A673 (cell line): ENCODE measurements at regions not wholly inside any gene's neighbourhood (a gene's known extent, or its start where the extent isn't known, plus 50 kb on each side); places are given as distances from the start of the nearest gene placed in this dataset.
"Not testable (repeated sequence)": the region's sequence is repeated elsewhere in the genome, so short reads cannot be mapped to it uniquely, and the experiment has no call there.

Experiments
- CTCF ChIP-seq: fragments of 300-800, 200-600 bp; sonication (generic); conservative IDR thresholded peaks from 2 replicates; pipeline ENCODE4 v1.5.1; 2017; ENCODE audit warnings: low read depth, mild to moderate bottlenecking, antibody characterized with exemption, low read length, moderate library complexity, mixed read lengths
- EZH2 ChIP-seq: fragments of 200-600 bp; sonication (generic); IDR thresholded peaks from 2 replicates; pipeline ENCODE4 v1.6.1; 2017; ENCODE audit warnings: borderline replicate concordance, low read depth, mild to moderate bottlenecking, mixed read lengths, antibody characterized with exemption, low read length; ENCODE audit not compliant: poor library complexity, severe bottlenecking

GRCh38 chr3:173194868-173195267 lies 53.8 kb upstream of the SPATA16 start:
- not testable (repeated sequence) for TF ChIP-seq CTCF, EZH2
